ENCODE measurements at regions not wholly inside any gene's neighbourhood (a gene's known extent, or its start where the extent isn't known, plus 50 kb on each side); places are given as distances from the start of the nearest gene placed in this dataset.

GRCh38 chr4:20451986-20452385 lies 200.3 kb downstream of the SLIT2 start:
- TF ChIP-seq POLR2A (IDR thresholded peaks at IDR 0.05; ENCODE audit: low read depth) (no peak), POLR2AphosphoS5 (IDR thresholded peaks at IDR 0.05) (no peak), CTCF (IDR thresholded peaks at IDR 0.05) (no peak), EP300 (IDR thresholded peaks at IDR 0.05) (no peak)
